SK-N-SH (cell line): ENCODE measurements at regions not wholly inside any gene's neighbourhood (a gene's known extent, or its start where the extent isn't known, plus 50 kb on each side); places are given as distances from the start of the nearest gene placed in this dataset.

Experiments used
- CTCF ChIA-PET: fragments of 300-600, 350-600 bp; formaldehyde crosslinking; extraction: SDS; loops from one replicate; lab custom pipeline; 2021; lab: Yijun Ruan, JAX
- POLR2A ChIA-PET: fragments of 350-600 bp; sonication (Branson Sonifier 250); formaldehyde crosslinking; extraction: SDS; loops from one replicate; lab custom pipeline; 2020; ENCODE audit warnings: antibody characterized with exemption, inconsistent platforms; lab: Yijun Ruan, JAX
- DNase-seq: peaks from one replicate; pipeline ENCODE4 v3.0.0; 2012
- H2AFZ ChIP-seq: fragments of 200-600 bp; sonication (generic); 2 replicates; pipeline ENCODE4 v1.8.1; 2016; ENCODE audit warnings: antibody characterized with exemption, mild to moderate bottlenecking, low read depth
- H3F3A ChIP-seq: fragments of 200-600 bp; sonication (generic); replicated peaks from 2 replicates; pipeline ENCODE3; 2016; ENCODE audit warnings: antibody characterized with exemption, mild to moderate bottlenecking; ENCODE audit not compliant: insufficient read depth
- H3K27ac ChIP-seq, 2 experiments: fragments of 200-500 bp in 1 of 2; fragments of 200-600 bp in 1 of 2; sonication (Bioruptor generic) in 1 of 2; sonication (generic), shearing (Covaris generic) in 1 of 2; 2 replicates each; pipeline versions ENCODE4 v1.5.1 to v1.6.1; 2014 to 2016; ENCODE audit warnings: low read depth in 2 of 2, inconsistent platforms in 1 of 2, low read length in 1 of 2, mild to moderate bottlenecking in 1 of 2, mixed read lengths in 1 of 2
- H3K27me3 ChIP-seq: fragments of 200-600 bp; sonication (generic), shearing (Covaris generic); 2 replicates; pipeline ENCODE4 v1.6.1; 2016; ENCODE audit warnings: mixed run types; ENCODE audit not compliant: insufficient read depth
- H3K36me3 ChIP-seq, 2 experiments: fragments of 200-500 bp in 1 of 2; fragments of 200-600 bp in 1 of 2; sonication (Bioruptor generic) in 1 of 2; sonication (generic) in 1 of 2; replicated peaks in 1 of 2; 2 replicates each; pipeline versions ENCODE3 to v1.5.1; 2014 to 2016; ENCODE audit warnings: low read length in 1 of 2, mild to moderate bottlenecking in 1 of 2; ENCODE audit not compliant: insufficient read depth in 2 of 2, control insufficient read depth in 1 of 2
- H3K4me1 ChIP-seq, 2 experiments: fragments of 200-500 bp in 1 of 2; fragments of 200-600 bp in 1 of 2; sonication (Bioruptor generic) in 1 of 2; sonication (generic), shearing (Covaris generic) in 1 of 2; 2 replicates each; pipeline versions ENCODE4 v1.5.1 to v1.6.1; 2014 to 2016; ENCODE audit warnings: low read depth in 1 of 2, low read length in 1 of 2, mixed run types in 1 of 2; ENCODE audit not compliant: insufficient read depth in 2 of 2, control insufficient read depth in 1 of 2
- H3K4me2 ChIP-seq: fragments of 200-600 bp; sonication (generic), shearing (Covaris generic); 2 replicates; pipeline ENCODE4 v1.6.1; 2017; ENCODE audit warnings: mixed run types
- H3K4me3 ChIP-seq, 2 experiments: fragments of 200-500 bp in 1 of 2; fragments of 200-600 bp in 1 of 2; sonication (Bioruptor generic) in 1 of 2; sonication (generic), shearing (Covaris generic) in 1 of 2; 2 replicates each; pipeline versions ENCODE4 v1.5.1 to v1.8.1; 2014 to 2016; ENCODE audit warnings: low read depth in 2 of 2, inconsistent platforms in 1 of 2, low read length in 1 of 2, mild to moderate bottlenecking in 1 of 2, mixed read lengths in 1 of 2, moderate library complexity in 1 of 2
- H3K79me2 ChIP-seq: fragments of 200-600 bp; sonication (generic); 2 replicates; pipeline ENCODE4 v1.8.1; 2017; ENCODE audit warnings: mild to moderate bottlenecking; ENCODE audit not compliant: insufficient read depth
- H3K9ac ChIP-seq: fragments of 200-600 bp; sonication (generic); 2 replicates; pipeline ENCODE4 v1.6.1; 2017; ENCODE audit warnings: mixed run types
- H3K9me2 ChIP-seq: fragments of 200-600 bp; sonication (generic); 2 replicates; pipeline ENCODE4 v1.6.1; 2017; ENCODE audit warnings: mixed run types
- H3K9me3 ChIP-seq: fragments of 200-600 bp; sonication (generic); 2 replicates; pipeline ENCODE4 v1.6.1; 2017; ENCODE audit warnings: mixed run types, mild to moderate bottlenecking, moderate library complexity
- H4K20me1 ChIP-seq: fragments of 200-600 bp; sonication (generic); 2 replicates; pipeline ENCODE4 v1.6.1; 2017; ENCODE audit warnings: mild to moderate bottlenecking, mixed run types; ENCODE audit not compliant: insufficient read depth
- CHD2 ChIP-seq: fragments of 150-350 bp; IDR thresholded peaks from 2 replicates; pipeline ENCODE4 v1.6.1; 2018; ENCODE audit warnings: low read length; ENCODE audit not compliant: partially characterized antibody
- ELF1 ChIP-seq: IDR thresholded peaks from 2 replicates; pipeline ENCODE4 v1.4.0; 2012
- EP300 ChIP-seq, 2 experiments: IDR thresholded peaks; 2 replicates each; pipeline versions ENCODE4 v1.4.0 to v1.6.1; 2012; ENCODE audit warnings: borderline replicate concordance in 1 of 2, low read depth in 1 of 2, low read length in 1 of 2
- EZH2phosphoT487 ChIP-seq: fragments of 200-600 bp; sonication (generic); IDR thresholded peaks from 2 replicates; pipeline ENCODE4 v1.6.1; 2017; ENCODE audit warnings: low read depth, mixed run types, mild to moderate bottlenecking, antibody characterized with exemption, moderate library complexity, borderline replicate concordance
- FOXM1 ChIP-seq: IDR thresholded peaks from 2 replicates; pipeline ENCODE4 v1.4.0; 2012; ENCODE audit warnings: low read depth, mild to moderate bottlenecking
- GABPA ChIP-seq: IDR thresholded peaks from 2 replicates; pipeline ENCODE4 v1.4.0; 2012; ENCODE audit warnings: low read depth, mild to moderate bottlenecking
- GATA2 ChIP-seq: sonication (generic); formaldehyde crosslinking; IDR thresholded peaks from 2 replicates; pipeline ENCODE4 v1.5.0; 2020; ENCODE audit warnings: mild to moderate bottlenecking, missing genetic modification reagents
- MAX ChIP-seq: IDR thresholded peaks from 2 replicates; pipeline ENCODE4 v1.4.0; 2012; ENCODE audit warnings: low read depth
- MEF2A ChIP-seq: IDR thresholded peaks from 2 replicates; pipeline ENCODE4 v1.4.0; 2012; ENCODE audit warnings: low read depth, borderline replicate concordance
- MXI1 ChIP-seq: IDR thresholded peaks from 2 replicates; pipeline ENCODE4 v1.6.1; 2012; ENCODE audit warnings: mild to moderate bottlenecking, low read depth, low read length, improper control_type of control experiment
- NFIC ChIP-seq: IDR thresholded peaks from 2 replicates; pipeline ENCODE4 v1.4.0; 2012; ENCODE audit warnings: borderline replicate concordance
- RCOR1 ChIP-seq: fragments of 150-350 bp; IDR thresholded peaks from 2 replicates; pipeline ENCODE4 v1.6.1; 2017; ENCODE audit warnings: antibody characterized with exemption, low read length
- SIN3A ChIP-seq: IDR thresholded peaks from 2 replicates; pipeline ENCODE4 v1.6.1; 2012; ENCODE audit warnings: low read depth, mild to moderate bottlenecking, low read length, moderate library complexity, borderline replicate concordance
- TAF1 ChIP-seq: IDR thresholded peaks from 2 replicates; pipeline ENCODE4 v1.6.1; 2012; ENCODE audit warnings: low read depth, mild to moderate bottlenecking, low read length, moderate library complexity, borderline replicate concordance
- TCF12 ChIP-seq: IDR thresholded peaks from 2 replicates; pipeline ENCODE4 v1.4.0; 2012
- TEAD4 ChIP-seq: IDR thresholded peaks from 2 replicates; pipeline ENCODE4 v1.4.0; 2012; ENCODE audit warnings: mild to moderate bottlenecking, borderline replicate concordance; ENCODE audit not compliant: insufficient read depth
- USF1 ChIP-seq: IDR thresholded peaks from 2 replicates; pipeline ENCODE4 v1.4.0; 2012; ENCODE audit warnings: low read depth, borderline replicate concordance
- ZBTB33 ChIP-seq: IDR thresholded peaks from 2 replicates; pipeline ENCODE4 v1.4.0; 2012; ENCODE audit warnings: low read depth, borderline replicate concordance
- WGBS: methylation state at CpG from one replicate; pipeline ENCODE4 v1.1.6; 2017; ENCODE audit warnings: low lambda C conversion rate; 5-methylcytosine and 5-hydroxymethylcytosine counted together
- TF ChIP-seq, protein P1 (sequence below): IDR thresholded peaks from 2 replicates; pipeline ENCODE4; 2012
- TF ChIP-seq, protein P2 (sequence below): fragments of 150-350 bp; IDR thresholded peaks from 2 replicates; pipeline ENCODE4 v1.6.1; 2017; ENCODE audit warnings: antibody characterized with exemption, low read length, low read depth, borderline replicate concordance

DNA sequence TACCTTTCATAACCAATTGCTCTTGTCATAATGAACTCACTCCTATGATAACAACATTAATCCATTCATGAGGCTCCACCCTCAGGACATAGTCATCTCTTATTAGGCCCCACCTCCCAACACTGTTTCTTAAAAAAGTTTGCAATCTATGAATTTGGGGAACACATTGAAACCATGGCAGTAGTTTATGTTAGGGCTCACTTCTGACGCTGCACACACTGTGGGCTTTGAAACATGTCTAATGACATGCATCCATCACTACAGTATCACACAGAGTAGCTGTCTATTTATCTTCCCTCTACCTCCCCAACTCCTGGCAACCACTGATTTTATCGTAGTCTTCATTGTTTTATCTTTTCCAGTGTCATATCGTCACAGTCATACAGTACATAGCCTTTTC, 299.8 kb downstream of the GLRX3 start:
- no peaks in the 10 kb centered on the region for H4K20me1 ChIP-seq

DNA sequence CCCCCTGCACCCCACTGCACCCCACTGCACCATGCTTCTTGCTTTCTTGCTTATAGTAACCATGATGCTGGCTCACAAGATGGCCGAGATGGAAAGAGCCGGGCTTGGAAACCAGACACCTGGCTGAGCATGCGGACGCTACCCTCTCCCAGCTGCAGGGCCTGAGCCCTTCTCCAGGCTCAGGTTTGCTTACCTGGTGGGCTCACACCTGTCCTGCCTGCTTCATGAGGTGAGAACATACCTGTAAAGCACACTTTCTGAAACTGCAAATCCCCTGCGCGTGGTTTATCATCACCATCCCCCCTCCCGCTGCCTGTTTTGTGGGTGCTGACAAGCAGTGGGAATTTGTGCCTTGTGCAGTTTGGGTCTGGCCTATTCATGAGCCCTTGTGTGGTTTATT, 302.7 kb downstream of the GLRX3 start:
- Histone ChIP-seq H2AFZ (no peak overlapping the region), H3K9me3 (no peaks in the 10 kb centered on the region), H3K4me3 (no peak overlapping the region), H3K4me1 (no peaks in the 10 kb centered on the region), H3K27ac (no peak overlapping the region), H3F3A (no peaks in the 10 kb centered on the region), H4K20me1 (no peaks in the 10 kb centered on the region), H3K9me2 (no peaks in the 10 kb centered on the region), H3K36me3 (no peaks in the 10 kb centered on the region), H3K27me3 (no peaks in the 10 kb centered on the region), H3K9ac (no peak overlapping the region), H3K4me2 (no peak overlapping the region), H3K79me2 (no peaks in the 10 kb centered on the region)
- TF ChIP-seq, protein P1, sequence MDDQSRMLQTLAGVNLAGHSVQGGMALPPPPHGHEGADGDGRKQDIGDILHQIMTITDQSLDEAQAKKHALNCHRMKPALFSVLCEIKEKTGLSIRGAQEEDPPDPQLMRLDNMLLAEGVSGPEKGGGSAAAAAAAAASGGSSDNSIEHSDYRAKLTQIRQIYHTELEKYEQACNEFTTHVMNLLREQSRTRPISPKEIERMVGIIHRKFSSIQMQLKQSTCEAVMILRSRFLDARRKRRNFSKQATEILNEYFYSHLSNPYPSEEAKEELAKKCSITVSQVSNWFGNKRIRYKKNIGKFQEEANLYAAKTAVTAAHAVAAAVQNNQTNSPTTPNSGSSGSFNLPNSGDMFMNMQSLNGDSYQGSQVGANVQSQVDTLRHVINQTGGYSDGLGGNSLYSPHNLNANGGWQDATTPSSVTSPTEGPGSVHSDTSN: no peak
- TF ChIP-seq ZBTB33: no peak
- no peak for TF ChIP-seq MXI1
- TF ChIP-seq RCOR1: no peak
- TF ChIP-seq, protein P2, sequence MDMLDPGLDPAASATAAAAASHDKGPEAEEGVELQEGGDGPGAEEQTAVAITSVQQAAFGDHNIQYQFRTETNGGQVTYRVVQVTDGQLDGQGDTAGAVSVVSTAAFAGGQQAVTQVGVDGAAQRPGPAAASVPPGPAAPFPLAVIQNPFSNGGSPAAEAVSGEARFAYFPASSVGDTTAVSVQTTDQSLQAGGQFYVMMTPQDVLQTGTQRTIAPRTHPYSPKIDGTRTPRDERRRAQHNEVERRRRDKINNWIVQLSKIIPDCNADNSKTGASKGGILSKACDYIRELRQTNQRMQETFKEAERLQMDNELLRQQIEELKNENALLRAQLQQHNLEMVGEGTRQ: no peak
- no peak for TF ChIP-seq FOXM1
- TF ChIP-seq MAX: no peak
- TF ChIP-seq TAF1: no peak
- ChIA-PET POLR2A (no interaction called here), CTCF (no interaction called here)
- 49% methylated on average over 4 of the region's 7 CpGs for WGBS
- DNase-seq: no peak

More for the DNA sequence above, 299.8 kb downstream of the GLRX3 start:
- DNase-seq: no peak
- TF ChIP-seq SIN3A (no peak), CHD2 (no peak), MAX (no peak), TCF12 (no peak), MEF2A (no peak), ELF1 (no peak), GATA2 (no peak), USF1 (no peak), TAF1 (no peak), EP300 (IDR thresholded peaks at IDR 0.05; ENCODE audit: borderline replicate concordance in 1 of 2, low read depth in 1 of 2, low read length in 1 of 2) (no peak), ZBTB33 (no peak), EZH2phosphoT487 (no peak), TEAD4 (no peak), NFIC (no peak), GABPA (no peak)
- CTCF ChIA-PET: no interaction called here
- no peak overlapping the region for H2AFZ ChIP-seq
- POLR2A ChIA-PET: no interaction called here
- H3F3A ChIP-seq: no peaks in the 10 kb centered on the region
- no peak overlapping the region for H3K4me3 ChIP-seq
- H3K9me2 ChIP-seq: no peaks in the 10 kb centered on the region
- no peaks in the 10 kb centered on the region for H3K36me3 ChIP-seq
- H3K4me2 ChIP-seq: no peak overlapping the region
- WGBS: 6% methylated on average over 3 of the region's 3 CpGs
- H3K27me3 ChIP-seq: no peaks in the 10 kb centered on the region
- no peak overlapping the region for H3K27ac ChIP-seq
- no peaks in the 10 kb centered on the region for H3K9me3 ChIP-seq
- H3K9ac ChIP-seq: no peak overlapping the region
- H3K79me2 ChIP-seq: no peaks in the 10 kb centered on the region
- H3K4me1 ChIP-seq: no peaks in the 10 kb centered on the region
